Motor neuron (in vitro differentiated cells): ENCODE measurements at regions not wholly inside any gene's neighbourhood (a gene's known extent, or its start where the extent isn't known, plus 50 kb on each side); places are given as distances from the start of the nearest gene placed in this dataset.
"Not testable (repeated sequence)": the region's sequence is repeated elsewhere in the genome, so short reads cannot be mapped to it uniquely, and the experiment has no call there.

Experiments used
- ATAC-seq, 8 experiments: fragments of 200-7000 bp; cut with Tn5 transposase; replicated peaks in 6 of 8; 2 replicates each; pipeline ENCODE4 v1.8.0; 2021; ENCODE audit warnings: mild to moderate bottlenecking in 8 of 8, moderate library complexity in 8 of 8
- H3K27ac ChIP-seq, 2 donors: fragments of 250-450 bp; sonication (Bioruptor Pico); 2 replicates each; pipeline ENCODE4 v1.9.0; 2021; ENCODE audit warnings: antibody characterized with exemption in 2 of 2, mild to moderate bottlenecking in 2 of 2, moderate library complexity in 1 of 2
- H3K4me1 ChIP-seq, 2 donors: fragments of 250-450 bp; sonication (Bioruptor Pico); replicated peaks in 1 of 2; 2 replicates each; pipeline ENCODE4 v1.6.1; 2021; ENCODE audit warnings: antibody characterized with exemption in 2 of 2, mild to moderate bottlenecking in 2 of 2, moderate library complexity in 1 of 2
- H3K4me3 ChIP-seq, 5 donors: fragments of 250-450 bp; sonication (Bioruptor Pico); 2 replicates each; pipeline ENCODE4 v1.9.0; 2021; ENCODE audit warnings: antibody characterized with exemption in 5 of 5, mild to moderate bottlenecking in 5 of 5, moderate library complexity in 4 of 5
- WGBS, 10 experiments: fragments of 450-650 bp; shearing (Covaris generic); methylation state at CpG; one replicate each; pipeline ENCODE4 v1.0.0; 2022; 5-methylcytosine and 5-hydroxymethylcytosine counted together
- in situ Hi-C, 9 experiments: fragments of 400-800 bp; cut with MboI; loops; one replicate each; pipeline ENCODE4 v1.15.0; 2021; ENCODE audit warnings: low sequenced_read_pairs in 9 of 9, low pct_unique_long_range_greater_than_20kb in 2 of 9; ENCODE audit not compliant: unreplicated experiment in 9 of 9

GRCh38 chr9:94482110-94482509 lies 72.8 kb upstream of the PCAT7 start:
- ATAC-seq: no peak
- WGBS, 10 experiments: 0 to 94% (median 42%) methylated on average over 1 to 4 of the region's 4 CpGs; no CpG with 5 or more reads in 4 of the 10 experiments
- Histone ChIP-seq H3K4me1 (no peaks in the 10 kb centered on the region), H3K4me3 (no peak overlapping the region), H3K27ac (no peak overlapping the region)
- in situ Hi-C loops: no loop called here

GRCh38 chr9:94490465-94490864 lies 64.4 kb upstream of the PCAT7 start:
- in situ Hi-C loops: no loop called here
- H3K4me3 ChIP-seq: no peak overlapping the region

GRCh38 chr9:94492125-94492524 lies 62.8 kb upstream of the PCAT7 start:
- ATAC-seq, H3K4me1 ChIP-seq, H3K27ac ChIP-seq, in situ Hi-C loops, H3K4me3 ChIP-seq: not testable (repeated sequence)
- WGBS, 10 experiments: 6 to 100% (median 78%) methylated on average over 1 to 5 of the region's 6 CpGs

More at GRCh38 chr9:94490465-94490864, 64.4 kb upstream of the PCAT7 start:
- ATAC-seq: no peak
- no peaks in the 10 kb centered on the region for H3K4me1 ChIP-seq
- H3K27ac ChIP-seq: no peak overlapping the region
- WGBS, 10 experiments: 0 to 33% (median 0%) methylated on average over 1 of the region's 1 CpG; no CpG with 5 or more reads in 5 of the 10 experiments

GRCh38 chr9:94498801-94499453 lies 56.0 kb upstream of the PCAT7 start:
- in situ Hi-C loops: no loop called here
- WGBS, 10 experiments: 30 to 78% (median 60%) methylated on average over 2 to 5 of the region's 5 CpGs
- no peak for ATAC-seq
- Histone ChIP-seq H3K4me1 (no peaks in the 10 kb centered on the region), H3K27ac (no peak overlapping the region), H3K4me3 (no peak overlapping the region)

- no peak for ATAC-seq
Measured at GRCh38 chr9:94504358-94504757, 50.5 kb upstream of the PCAT7 start.

More at GRCh38 chr9:94504358-94504757, 50.5 kb upstream of the PCAT7 start:
- Histone ChIP-seq H3K27ac (no peak overlapping the region), H3K4me3 (no peak overlapping the region), H3K4me1 (no peaks in the 10 kb centered on the region)
- WGBS, 10 experiments: 7 to 100% (median 65%) methylated on average over 1 to 3 of the region's 3 CpGs
- in situ Hi-C loops: no loop called here
